ENCODE measurements at regions not wholly inside any gene's neighbourhood (a gene's known extent, or its start where the extent isn't known, plus 50 kb on each side); places are given as distances from the start of the nearest gene placed in this dataset.

DNA sequence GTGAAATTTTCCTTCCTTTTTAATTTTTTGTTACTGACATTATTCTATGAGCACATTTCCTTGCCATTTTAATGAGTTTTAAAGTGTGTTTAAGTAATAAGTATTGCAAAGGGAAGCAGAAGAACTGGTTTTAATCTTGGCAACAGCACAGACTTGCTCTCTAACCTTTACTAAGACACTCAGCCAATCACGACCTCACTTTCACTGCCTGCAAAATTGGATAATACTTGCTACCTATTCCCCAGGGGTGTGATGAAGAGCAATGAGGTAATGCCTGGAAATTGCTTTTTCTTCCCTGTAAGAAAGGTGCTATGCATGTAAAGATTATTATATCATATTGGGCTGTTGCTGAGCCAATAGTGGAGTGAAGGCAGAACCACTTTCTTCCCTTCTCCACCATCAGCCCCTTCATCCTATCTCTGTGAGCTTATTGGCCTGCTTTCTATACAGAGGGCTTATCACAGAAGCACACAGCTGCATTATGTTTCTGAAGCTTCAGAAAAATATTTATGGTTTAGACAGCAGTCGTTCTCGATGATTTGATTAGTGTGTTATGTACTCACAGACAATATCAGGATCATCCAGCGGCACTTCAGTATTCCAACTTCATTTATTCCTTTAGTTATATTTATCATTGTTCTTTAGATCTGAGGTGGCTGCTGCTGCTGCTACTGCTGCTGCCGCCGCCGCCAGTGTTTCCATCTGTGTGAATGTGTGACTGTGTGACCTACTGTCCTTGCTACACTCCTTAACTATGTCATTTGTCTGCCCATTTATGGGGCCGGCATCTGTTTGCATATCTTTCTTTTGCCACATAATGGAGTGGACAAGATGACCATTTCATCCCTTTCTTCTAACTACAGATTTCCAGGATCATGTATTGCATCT is 255.1 kb downstream of the C4orf33 start:
- TF ChIP-seq, protein P1, sequence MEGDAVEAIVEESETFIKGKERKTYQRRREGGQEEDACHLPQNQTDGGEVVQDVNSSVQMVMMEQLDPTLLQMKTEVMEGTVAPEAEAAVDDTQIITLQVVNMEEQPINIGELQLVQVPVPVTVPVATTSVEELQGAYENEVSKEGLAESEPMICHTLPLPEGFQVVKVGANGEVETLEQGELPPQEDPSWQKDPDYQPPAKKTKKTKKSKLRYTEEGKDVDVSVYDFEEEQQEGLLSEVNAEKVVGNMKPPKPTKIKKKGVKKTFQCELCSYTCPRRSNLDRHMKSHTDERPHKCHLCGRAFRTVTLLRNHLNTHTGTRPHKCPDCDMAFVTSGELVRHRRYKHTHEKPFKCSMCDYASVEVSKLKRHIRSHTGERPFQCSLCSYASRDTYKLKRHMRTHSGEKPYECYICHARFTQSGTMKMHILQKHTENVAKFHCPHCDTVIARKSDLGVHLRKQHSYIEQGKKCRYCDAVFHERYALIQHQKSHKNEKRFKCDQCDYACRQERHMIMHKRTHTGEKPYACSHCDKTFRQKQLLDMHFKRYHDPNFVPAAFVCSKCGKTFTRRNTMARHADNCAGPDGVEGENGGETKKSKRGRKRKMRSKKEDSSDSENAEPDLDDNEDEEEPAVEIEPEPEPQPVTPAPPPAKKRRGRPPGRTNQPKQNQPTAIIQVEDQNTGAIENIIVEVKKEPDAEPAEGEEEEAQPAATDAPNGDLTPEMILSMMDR (IDR thresholded peaks at IDR 0.05; ENCODE audit: low read depth, low read length, missing input control), result no peak
- TF ChIP-seq YY1 (IDR thresholded peaks at IDR 0.05), result no peak
- TF ChIP-seq, protein P2, sequence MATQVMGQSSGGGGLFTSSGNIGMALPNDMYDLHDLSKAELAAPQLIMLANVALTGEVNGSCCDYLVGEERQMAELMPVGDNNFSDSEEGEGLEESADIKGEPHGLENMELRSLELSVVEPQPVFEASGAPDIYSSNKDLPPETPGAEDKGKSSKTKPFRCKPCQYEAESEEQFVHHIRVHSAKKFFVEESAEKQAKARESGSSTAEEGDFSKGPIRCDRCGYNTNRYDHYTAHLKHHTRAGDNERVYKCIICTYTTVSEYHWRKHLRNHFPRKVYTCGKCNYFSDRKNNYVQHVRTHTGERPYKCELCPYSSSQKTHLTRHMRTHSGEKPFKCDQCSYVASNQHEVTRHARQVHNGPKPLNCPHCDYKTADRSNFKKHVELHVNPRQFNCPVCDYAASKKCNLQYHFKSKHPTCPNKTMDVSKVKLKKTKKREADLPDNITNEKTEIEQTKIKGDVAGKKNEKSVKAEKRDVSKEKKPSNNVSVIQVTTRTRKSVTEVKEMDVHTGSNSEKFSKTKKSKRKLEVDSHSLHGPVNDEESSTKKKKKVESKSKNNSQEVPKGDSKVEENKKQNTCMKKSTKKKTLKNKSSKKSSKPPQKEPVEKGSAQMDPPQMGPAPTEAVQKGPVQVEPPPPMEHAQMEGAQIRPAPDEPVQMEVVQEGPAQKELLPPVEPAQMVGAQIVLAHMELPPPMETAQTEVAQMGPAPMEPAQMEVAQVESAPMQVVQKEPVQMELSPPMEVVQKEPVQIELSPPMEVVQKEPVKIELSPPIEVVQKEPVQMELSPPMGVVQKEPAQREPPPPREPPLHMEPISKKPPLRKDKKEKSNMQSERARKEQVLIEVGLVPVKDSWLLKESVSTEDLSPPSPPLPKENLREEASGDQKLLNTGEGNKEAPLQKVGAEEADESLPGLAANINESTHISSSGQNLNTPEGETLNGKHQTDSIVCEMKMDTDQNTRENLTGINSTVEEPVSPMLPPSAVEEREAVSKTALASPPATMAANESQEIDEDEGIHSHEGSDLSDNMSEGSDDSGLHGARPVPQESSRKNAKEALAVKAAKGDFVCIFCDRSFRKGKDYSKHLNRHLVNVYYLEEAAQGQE (IDR thresholded peaks at IDR 0.05), result no peak
